HepG2 (cell line): ENCODE measurements at regions not wholly inside any gene's neighbourhood (a gene's known extent, or its start where the extent isn't known, plus 50 kb on each side); places are given as distances from the start of the nearest gene placed in this dataset.

ENCODE experiments used
- ATAC-seq: fragments of 200-7000 bp; cut with Tn5 transposase; 3 replicates; pipeline ENCODE4 v1.9.1; 2020; ENCODE audit warnings: mild to moderate bottlenecking, moderate library complexity
- BruUV-seq: library from RNA; stranded (reverse); fragments of 400-500 nt; replicated peaks from 2 replicates; lab custom pipeline; 2021; lab: Mats Ljungman, UMichigan
- CTCF ChIA-PET: fragments of 300-600 bp; formaldehyde crosslinking; extraction: SDS; loops from one replicate; lab custom pipeline; 2021; ENCODE audit warnings: low total read pairs, inconsistent platforms, low intra/inter-chr PET ratio; lab: Yijun Ruan, JAX
- POLR2A ChIA-PET: fragments of 350-600 bp; sonication (Branson Sonifier 250); formaldehyde crosslinking; loops from one replicate; lab custom pipeline; 2020; ENCODE audit warnings: antibody characterized with exemption, inconsistent platforms; lab: Yijun Ruan, JAX
- DNase-seq: peaks from one replicate; pipeline ENCODE4 v3.0.0-alpha.2; 2015; ENCODE audit warnings: low spot score
- FAIRE-seq: peaks from 3 replicates; lab custom pipeline; 2011; peaks lifted over from hg19 to GRCh38; lab: Jason Lieb, UNC
- H2AFZ ChIP-seq: one replicate; pipeline ENCODE4 v1.6.1; 2011; ENCODE audit warnings: low read length, inconsistent platforms
- H3K27ac ChIP-seq: fragments of 300-600 bp; 3 replicates; pipeline ENCODE4 v1.8.0; 2011; ENCODE audit warnings: mixed run types, mild to moderate bottlenecking, mixed read lengths, low read length, inconsistent platforms; ENCODE audit not compliant: insufficient read depth; ENCODE audit errors: extremely low read length
- H3K27me3 ChIP-seq, 2 experiments: fragments of 200-600 bp in 1 of 2; 2 replicates in 1 of 2; 3 replicates in 1 of 2; pipeline versions ENCODE4 v1.6.0 to v1.8.0; 2011; ENCODE audit warnings: low read length in 2 of 2, mild to moderate bottlenecking in 2 of 2, moderate library complexity in 2 of 2, inconsistent platforms in 1 of 2; ENCODE audit not compliant: insufficient read depth in 2 of 2, control insufficient read depth in 1 of 2
- H3K36me3 ChIP-seq, 2 experiments: fragments of 200-600 bp in 1 of 2; replicated peaks in 1 of 2; 2 replicates in 1 of 2; 3 replicates in 1 of 2; pipeline versions ENCODE4 v1.5.1 to v1.8.0; 2011; ENCODE audit warnings: low read length in 2 of 2, inconsistent platforms in 1 of 2; ENCODE audit not compliant: insufficient read depth in 2 of 2, control insufficient read depth in 1 of 2
- H3K4me1 ChIP-seq: 2 replicates; pipeline ENCODE4 v1.5.1; 2012; ENCODE audit warnings: low read length, inconsistent platforms; ENCODE audit not compliant: insufficient read depth
- H3K4me2 ChIP-seq: 2 replicates; pipeline ENCODE4 v1.6.0; 2011; ENCODE audit warnings: low read depth, low read length, inconsistent platforms
- H3K4me3 ChIP-seq, 3 experiments: fragments of 200-600 bp in 1 of 3; sonication (generic), shearing (Covaris generic) in 1 of 3; replicated peaks in 1 of 3; 2 replicates each; pipeline ENCODE4 v1.5.1; 2011 to 2016; ENCODE audit warnings: low read length in 3 of 3, inconsistent platforms in 2 of 3, low read depth in 2 of 3, mild to moderate bottlenecking in 2 of 3, control low read depth in 1 of 3, mixed read lengths in 1 of 3; ENCODE audit not compliant: insufficient read depth in 1 of 3
- H3K79me2 ChIP-seq: one replicate; pipeline ENCODE4 v1.6.1; 2011; ENCODE audit warnings: low read length, inconsistent platforms; ENCODE audit not compliant: insufficient read depth
- H3K9ac ChIP-seq: 2 replicates; pipeline ENCODE4 v1.6.0; 2011; ENCODE audit warnings: mild to moderate bottlenecking, low read depth, low read length, inconsistent platforms; ENCODE audit not compliant: insufficient read depth
- H3K9me3 ChIP-seq: 2 replicates; pipeline ENCODE4 v1.5.1; 2012; ENCODE audit warnings: mild to moderate bottlenecking, low read length
- H4K20me1 ChIP-seq: 2 replicates; pipeline ENCODE4 v1.6.0; 2011; ENCODE audit warnings: inconsistent platforms, mild to moderate bottlenecking, low read length, moderate library complexity; ENCODE audit not compliant: insufficient read depth
- ELF3 ChIP-seq: IDR thresholded peaks from 2 replicates; pipeline ENCODE4 v1.6.1; 2016; ENCODE audit warnings: missing genetic modification reagents, missing compliant biosample characterization
- GABPA ChIP-seq, 2 experiments: IDR thresholded peaks; 2 replicates each; pipeline ENCODE4 v1.6.1; 2011 to 2016; ENCODE audit warnings: low read depth in 2 of 2, low read length in 1 of 2, missing biosample characterization in 1 of 2, missing genetic modification characterization in 1 of 2
- GFI1 ChIP-seq: sonication (generic); formaldehyde crosslinking; IDR thresholded peaks from 2 replicates; pipeline ENCODE4 v1.5.0; 2020; ENCODE audit warnings: missing genetic modification reagents, mild to moderate bottlenecking, borderline replicate concordance
- HIC2 ChIP-seq: sonication (generic); formaldehyde crosslinking; IDR thresholded peaks from 2 replicates; pipeline ENCODE4 v1.9.0; 2022; ENCODE audit warnings: low read depth, missing genetic modification reagents
- MAF1 ChIP-seq: sonication (generic); formaldehyde crosslinking; IDR thresholded peaks from 2 replicates; pipeline ENCODE4 v1.5.0; 2020; ENCODE audit warnings: missing genetic modification reagents, borderline replicate concordance
- MED8 ChIP-seq: sonication (generic); formaldehyde crosslinking; IDR thresholded peaks from 2 replicates; pipeline ENCODE4 v1.8.1; 2023; ENCODE audit warnings: mild to moderate bottlenecking, missing genetic modification reagents; ENCODE audit not compliant: insufficient replicate concordance
- PPARG ChIP-seq: conservative IDR thresholded peaks from 2 replicates; pipeline ENCODE4 v1.6.1; 2016; ENCODE audit warnings: missing biosample characterization, missing genetic modification reagents
- ZKSCAN8 ChIP-seq: IDR thresholded peaks from 2 replicates; pipeline ENCODE4 v1.6.1; 2016; ENCODE audit warnings: borderline replicate concordance, missing genetic modification reagents, missing compliant biosample characterization
- WGBS: methylation state at CpG from one replicate; pipeline ENCODE4 v1.1.6; 2017; ENCODE audit warnings: low lambda C conversion rate; 5-methylcytosine and 5-hydroxymethylcytosine counted together
- in situ Hi-C: cut with HindIII; loops from 2 replicates; pipeline ENCODE4 v1.10.0; 2017; ENCODE audit warnings: low pct_unique_long_range_greater_than_20kb; ENCODE audit not compliant: extremely low pct_ligation_motif_present
- intact Hi-C: fragments of 100-400 bp; cut with micrococcal nuclease; formaldehyde crosslinking; loops from one replicate; pipeline ENCODE4 v1.10.0; 2022; ENCODE audit not compliant: unreplicated experiment
- TF ChIP-seq, protein P1 (sequence below): sonication (generic); formaldehyde crosslinking; IDR thresholded peaks from 2 replicates; pipeline ENCODE4 v1.4.0; 2020; ENCODE audit warnings: missing genetic modification reagents
- TF ChIP-seq, protein P2 (sequence below): sonication (generic); formaldehyde crosslinking; IDR thresholded peaks from 2 replicates; pipeline ENCODE4 v1.4.0; 2020; ENCODE audit warnings: missing genetic modification reagents

- no peaks in the 10 kb centered on the region for H3K36me3 ChIP-seq
- WGBS: 0% methylated on average over 3 of the region's 3 CpGs
- no peak overlapping the region for H2AFZ ChIP-seq
- no peaks in the 10 kb centered on the region for H3K4me1 ChIP-seq
- no TSS peak for BruUV-seq
- no peak overlapping the region for H3K4me2 ChIP-seq
- DNase-seq (no peak), ATAC-seq (no peak), FAIRE-seq (no peak)
- intact Hi-C loops (no loop called here), in situ Hi-C loops (no loop called here)
- ChIA-PET CTCF (no interaction called here), POLR2A (no interaction called here)
- no peaks in the 10 kb centered on the region for H3K79me2 ChIP-seq
- TF ChIP-seq, protein P1, sequence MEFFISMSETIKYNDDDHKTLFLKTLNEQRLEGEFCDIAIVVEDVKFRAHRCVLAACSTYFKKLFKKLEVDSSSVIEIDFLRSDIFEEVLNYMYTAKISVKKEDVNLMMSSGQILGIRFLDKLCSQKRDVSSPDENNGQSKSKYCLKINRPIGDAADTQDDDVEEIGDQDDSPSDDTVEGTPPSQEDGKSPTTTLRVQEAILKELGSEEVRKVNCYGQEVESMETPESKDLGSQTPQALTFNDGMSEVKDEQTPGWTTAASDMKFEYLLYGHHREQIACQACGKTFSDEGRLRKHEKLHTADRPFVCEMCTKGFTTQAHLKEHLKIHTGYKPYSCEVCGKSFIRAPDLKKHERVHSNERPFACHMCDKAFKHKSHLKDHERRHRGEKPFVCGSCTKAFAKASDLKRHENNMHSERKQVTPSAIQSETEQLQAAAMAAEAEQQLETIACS: no peak
- TF ChIP-seq ELF3 (no peak), HIC2 (CRISPR knock-in tag) (no peak), ZKSCAN8 (CRISPR knock-in tag) (no peak), GFI1 (CRISPR knock-in tag) (no peak), GABPA (IDR thresholded peaks at IDR 0.05; ENCODE audit: low read depth, low read length) (no peak), GABPA (CRISPR knock-in tag; IDR thresholded peaks at IDR 0.05; ENCODE audit: low read depth) (no peak), PPARG (CRISPR knock-in tag) (no peak), MAF1 (CRISPR knock-in tag) (no peak), MED8 (CRISPR knock-in tag) (no peak)
- TF ChIP-seq, protein P2, sequence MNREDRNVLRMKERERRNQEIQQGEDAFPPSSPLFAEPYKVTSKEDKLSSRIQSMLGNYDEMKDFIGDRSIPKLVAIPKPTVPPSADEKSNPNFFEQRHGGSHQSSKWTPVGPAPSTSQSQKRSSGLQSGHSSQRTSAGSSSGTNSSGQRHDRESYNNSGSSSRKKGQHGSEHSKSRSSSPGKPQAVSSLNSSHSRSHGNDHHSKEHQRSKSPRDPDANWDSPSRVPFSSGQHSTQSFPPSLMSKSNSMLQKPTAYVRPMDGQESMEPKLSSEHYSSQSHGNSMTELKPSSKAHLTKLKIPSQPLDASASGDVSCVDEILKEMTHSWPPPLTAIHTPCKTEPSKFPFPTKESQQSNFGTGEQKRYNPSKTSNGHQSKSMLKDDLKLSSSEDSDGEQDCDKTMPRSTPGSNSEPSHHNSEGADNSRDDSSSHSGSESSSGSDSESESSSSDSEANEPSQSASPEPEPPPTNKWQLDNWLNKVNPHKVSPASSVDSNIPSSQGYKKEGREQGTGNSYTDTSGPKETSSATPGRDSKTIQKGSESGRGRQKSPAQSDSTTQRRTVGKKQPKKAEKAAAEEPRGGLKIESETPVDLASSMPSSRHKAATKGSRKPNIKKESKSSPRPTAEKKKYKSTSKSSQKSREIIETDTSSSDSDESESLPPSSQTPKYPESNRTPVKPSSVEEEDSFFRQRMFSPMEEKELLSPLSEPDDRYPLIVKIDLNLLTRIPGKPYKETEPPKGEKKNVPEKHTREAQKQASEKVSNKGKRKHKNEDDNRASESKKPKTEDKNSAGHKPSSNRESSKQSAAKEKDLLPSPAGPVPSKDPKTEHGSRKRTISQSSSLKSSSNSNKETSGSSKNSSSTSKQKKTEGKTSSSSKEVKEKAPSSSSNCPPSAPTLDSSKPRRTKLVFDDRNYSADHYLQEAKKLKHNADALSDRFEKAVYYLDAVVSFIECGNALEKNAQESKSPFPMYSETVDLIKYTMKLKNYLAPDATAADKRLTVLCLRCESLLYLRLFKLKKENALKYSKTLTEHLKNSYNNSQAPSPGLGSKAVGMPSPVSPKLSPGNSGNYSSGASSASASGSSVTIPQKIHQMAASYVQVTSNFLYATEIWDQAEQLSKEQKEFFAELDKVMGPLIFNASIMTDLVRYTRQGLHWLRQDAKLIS (CRISPR knock-in tag): no peak
- no peaks in the 10 kb centered on the region for H3K9me3 ChIP-seq
- H3K9ac ChIP-seq: no peak overlapping the region
- H3K4me3 ChIP-seq: no peak overlapping the region
- no peaks in the 10 kb centered on the region for H3K27me3 ChIP-seq
- no peak overlapping the region for H3K27ac ChIP-seq
- no peaks in the 10 kb centered on the region for H4K20me1 ChIP-seq
These were observed 73.0 kb downstream of the RBM11 start for GRCh38 chr21:14288922-14289321.
